Skeletal muscle tissue (tissue), 3 donors: ENCODE measurements at regions not wholly inside any gene's neighbourhood (a gene's known extent, or its start where the extent isn't known, plus 50 kb on each side); places are given as distances from the start of the nearest gene placed in this dataset.

Source experiments
- H3K27ac ChIP-seq: one replicate; pipeline ENCODE4 v1.7.0; 2013; ENCODE audit warnings: mild to moderate bottlenecking, low read depth, low read length, inconsistent platforms
- H3K27me3 ChIP-seq, 3 donors: one replicate each; pipeline ENCODE4 v1.7.0; 2013; ENCODE audit warnings: low read length in 3 of 3; ENCODE audit not compliant: control insufficient read depth in 3 of 3, insufficient read depth in 3 of 3
- H3K36me3 ChIP-seq, 3 donors: one replicate each; pipeline ENCODE4 v1.7.0; 2013; ENCODE audit warnings: low read length in 3 of 3; ENCODE audit not compliant: control insufficient read depth in 3 of 3, insufficient read depth in 3 of 3
- H3K4me1 ChIP-seq, 3 donors: one replicate each; pipeline ENCODE4 v1.7.0; 2013; ENCODE audit warnings: low read length in 3 of 3, mild to moderate bottlenecking in 3 of 3; ENCODE audit not compliant: control insufficient read depth in 3 of 3, insufficient read depth in 3 of 3
- H3K4me3 ChIP-seq, 3 donors: one replicate each; pipeline ENCODE4 v1.7.0; 2013; ENCODE audit warnings: low read length in 3 of 3
- H3K9ac ChIP-seq, 3 donors: one replicate each; pipeline ENCODE4 v1.7.0; 2013; ENCODE audit warnings: low read length in 3 of 3, mild to moderate bottlenecking in 3 of 3, moderate library complexity in 2 of 3, low read depth in 1 of 3
- H3K9me3 ChIP-seq, 3 donors: one replicate each; pipeline ENCODE4 v1.7.0; 2013; ENCODE audit warnings: low read length in 3 of 3; ENCODE audit not compliant: control insufficient read depth in 3 of 3
- donor health status: Osteomylitis.

- Histone ChIP-seq H3K4me1 (no peaks in the 10 kb centered on the region), H3K36me3 (no peaks in the 10 kb centered on the region), H3K9me3 (no peaks in the 10 kb centered on the region), H3K27ac (no peak overlapping the region), H3K4me3 (no peak overlapping the region), H3K9ac (no peak overlapping the region), H3K27me3 (no peaks in the 10 kb centered on the region)
Observed at GRCh38 chr13:73421310-73421912, 362.6 kb downstream of the KLF5 start.

- Histone ChIP-seq H3K9ac (no peak overlapping the region), H3K27me3 (no peaks in the 10 kb centered on the region), H3K4me1 (no peaks in the 10 kb centered on the region), H3K9me3 (no peaks in the 10 kb centered on the region), H3K4me3 (no peak overlapping the region), H3K36me3 (no peaks in the 10 kb centered on the region), H3K27ac (no peak overlapping the region)
Observed at GRCh38 chr13:73419186-73419585, 360.4 kb downstream of the KLF5 start.

GRCh38 chr13:73417012-73417615 lies 358.3 kb downstream of the KLF5 start:
- no peaks in the 10 kb centered on the region for H3K36me3 ChIP-seq
- H3K27me3 ChIP-seq, result no peaks in the 10 kb centered on the region
- H3K9ac ChIP-seq, result no peak overlapping the region
- no peak overlapping the region for H3K27ac ChIP-seq
- H3K4me3 ChIP-seq, result no peak overlapping the region
- no peaks in the 10 kb centered on the region for H3K4me1 ChIP-seq
- H3K9me3 ChIP-seq, result no peaks in the 10 kb centered on the region

GRCh38 chr13:73416093-73416492 lies 357.3 kb downstream of the KLF5 start:
- H3K9ac ChIP-seq, result no peak overlapping the region
- no peaks in the 10 kb centered on the region for H3K4me1 ChIP-seq
- H3K9me3 ChIP-seq, result no peaks in the 10 kb centered on the region
- H3K27ac ChIP-seq, result no peak overlapping the region
- H3K27me3 ChIP-seq, result no peaks in the 10 kb centered on the region
- H3K36me3 ChIP-seq, result no peaks in the 10 kb centered on the region
- no peak overlapping the region for H3K4me3 ChIP-seq

GRCh38 chr13:73413656-73414055 lies 354.9 kb downstream of the KLF5 start:
- H3K4me3 ChIP-seq, result no peak overlapping the region
- H3K36me3 ChIP-seq, result no peaks in the 10 kb centered on the region
- H3K9me3 ChIP-seq, result no peaks in the 10 kb centered on the region

GRCh38 chr13:73412933-73413332 lies 354.1 kb downstream of the KLF5 start:
- H3K9ac ChIP-seq, result no peak overlapping the region
- no peaks in the 10 kb centered on the region for H3K27me3 ChIP-seq
- H3K9me3 ChIP-seq, result no peaks in the 10 kb centered on the region
- H3K4me1 ChIP-seq, result no peaks in the 10 kb centered on the region
- H3K27ac ChIP-seq, result no peak overlapping the region
- no peaks in the 10 kb centered on the region for H3K36me3 ChIP-seq
- no peak overlapping the region for H3K4me3 ChIP-seq

More at GRCh38 chr13:73413656-73414055, 354.9 kb downstream of the KLF5 start:
- no peak overlapping the region for H3K9ac ChIP-seq
- H3K27me3 ChIP-seq, result no peaks in the 10 kb centered on the region
- H3K4me1 ChIP-seq, result no peaks in the 10 kb centered on the region
- H3K27ac ChIP-seq, result no peak overlapping the region

GRCh38 chr13:73411067-73411809 lies 352.4 kb downstream of the KLF5 start:
- no peaks in the 10 kb centered on the region for H3K36me3 ChIP-seq
- no peaks in the 10 kb centered on the region for H3K4me1 ChIP-seq
- H3K27ac ChIP-seq, result no peak overlapping the region
- no peaks in the 10 kb centered on the region for H3K27me3 ChIP-seq
- H3K4me3 ChIP-seq, result no peak overlapping the region
- H3K9ac ChIP-seq, result no peak overlapping the region
- H3K9me3 ChIP-seq, result no peaks in the 10 kb centered on the region

GRCh38 chr13:73406454-73406853 lies 347.6 kb downstream of the KLF5 start:
- Histone ChIP-seq H3K27ac (no peak overlapping the region), H3K4me1 (no peaks in the 10 kb centered on the region), H3K36me3 (no peaks in the 10 kb centered on the region), H3K27me3 (no peaks in the 10 kb centered on the region), H3K4me3 (no peak overlapping the region), H3K9ac (no peak overlapping the region), H3K9me3 (no peaks in the 10 kb centered on the region)

- Histone ChIP-seq H3K4me3 (no peak overlapping the region), H3K9me3 (no peaks in the 10 kb centered on the region), H3K27me3 (no peaks in the 10 kb centered on the region), H3K4me1 (no peaks in the 10 kb centered on the region), H3K36me3 (no peaks in the 10 kb centered on the region), H3K9ac (no peak overlapping the region), H3K27ac (no peak overlapping the region)
Observed at GRCh38 chr13:73404581-73404980, 345.8 kb downstream of the KLF5 start.

GRCh38 chr13:73403355-73404120 lies 344.7 kb downstream of the KLF5 start:
- Histone ChIP-seq H3K4me1 (no peaks in the 10 kb centered on the region), H3K27me3 (no peaks in the 10 kb centered on the region), H3K9ac (no peak overlapping the region), H3K27ac (no peak overlapping the region), H3K4me3 (no peak overlapping the region), H3K36me3 (no peaks in the 10 kb centered on the region), H3K9me3 (no peaks in the 10 kb centered on the region)
